ENCODE measurements at regions not wholly inside any gene's neighbourhood (a gene's known extent, or its start where the extent isn't known, plus 50 kb on each side); places are given as distances from the start of the nearest gene placed in this dataset.

DNA sequence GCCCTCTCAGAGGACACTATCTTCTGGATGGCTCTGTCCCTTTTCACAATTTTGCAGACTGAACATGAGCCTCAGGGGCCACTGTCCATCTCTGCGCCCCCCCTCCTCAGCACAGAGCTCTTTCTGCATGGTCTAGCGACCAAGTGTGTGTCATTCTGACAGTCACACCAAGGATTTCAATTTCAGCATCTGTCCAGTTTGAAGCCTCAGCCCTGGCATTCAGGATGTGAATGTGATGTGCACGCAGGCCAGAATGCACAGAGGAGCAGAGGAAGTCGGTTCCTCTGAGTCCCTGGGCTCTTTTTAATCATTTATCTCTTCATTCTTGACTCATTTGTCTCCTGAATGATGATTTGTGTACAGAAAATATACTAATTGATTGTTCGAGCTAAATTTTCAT lies 102.0 kb upstream of the PWP1 start (continued):
- TF ChIP-seq, protein P1, sequence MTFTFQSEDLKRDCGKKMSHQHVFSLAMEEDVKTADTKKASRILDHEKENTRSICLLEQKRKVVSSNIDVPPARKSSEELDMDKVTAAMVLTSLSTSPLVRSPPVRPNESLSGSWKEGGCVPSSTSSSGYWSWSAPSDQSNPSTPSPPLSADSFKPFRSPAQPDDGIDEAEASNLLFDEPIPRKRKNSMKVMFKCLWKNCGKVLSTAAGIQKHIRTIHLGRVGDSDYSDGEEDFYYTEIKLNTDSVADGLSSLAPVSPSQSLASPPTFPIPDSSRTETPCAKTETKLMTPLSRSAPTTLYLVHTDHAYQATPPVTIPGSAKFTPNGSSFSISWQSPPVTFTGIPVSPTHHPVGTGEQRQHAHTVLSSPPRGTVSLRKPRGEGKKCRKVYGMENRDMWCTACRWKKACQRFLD (CRISPR knock-in tag; IDR thresholded peaks at IDR 0.05; ENCODE audit: borderline replicate concordance), result no peak
- TF ChIP-seq ZNF138 (CRISPR knock-in tag; IDR thresholded peaks at IDR 0.05; ENCODE audit: low read depth), result no peak
- TF ChIP-seq, protein P2, sequence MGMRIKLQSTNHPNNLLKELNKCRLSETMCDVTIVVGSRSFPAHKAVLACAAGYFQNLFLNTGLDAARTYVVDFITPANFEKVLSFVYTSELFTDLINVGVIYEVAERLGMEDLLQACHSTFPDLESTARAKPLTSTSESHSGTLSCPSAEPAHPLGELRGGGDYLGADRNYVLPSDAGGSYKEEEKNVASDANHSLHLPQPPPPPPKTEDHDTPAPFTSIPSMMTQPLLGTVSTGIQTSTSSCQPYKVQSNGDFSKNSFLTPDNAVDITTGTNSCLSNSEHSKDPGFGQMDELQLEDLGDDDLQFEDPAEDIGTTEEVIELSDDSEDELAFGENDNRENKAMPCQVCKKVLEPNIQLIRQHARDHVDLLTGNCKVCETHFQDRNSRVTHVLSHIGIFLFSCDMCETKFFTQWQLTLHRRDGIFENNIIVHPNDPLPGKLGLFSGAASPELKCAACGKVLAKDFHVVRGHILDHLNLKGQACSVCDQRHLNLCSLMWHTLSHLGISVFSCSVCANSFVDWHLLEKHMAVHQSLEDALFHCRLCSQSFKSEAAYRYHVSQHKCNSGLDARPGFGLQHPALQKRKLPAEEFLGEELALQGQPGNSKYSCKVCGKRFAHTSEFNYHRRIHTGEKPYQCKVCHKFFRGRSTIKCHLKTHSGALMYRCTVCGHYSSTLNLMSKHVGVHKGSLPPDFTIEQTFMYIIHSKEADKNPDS (CRISPR knock-in tag; IDR thresholded peaks at IDR 0.05), result no peak
- no peak for TF ChIP-seq ZNF550 (CRISPR knock-in tag; IDR thresholded peaks at IDR 0.05; ENCODE audit: borderline replicate concordance)
- no peak for TF ChIP-seq GTF3A (CRISPR knock-in tag; conservative IDR thresholded peaks at IDR 0.05)
- TF ChIP-seq GZF1 (CRISPR knock-in tag; IDR thresholded peaks at IDR 0.05), result no peak

DNA sequence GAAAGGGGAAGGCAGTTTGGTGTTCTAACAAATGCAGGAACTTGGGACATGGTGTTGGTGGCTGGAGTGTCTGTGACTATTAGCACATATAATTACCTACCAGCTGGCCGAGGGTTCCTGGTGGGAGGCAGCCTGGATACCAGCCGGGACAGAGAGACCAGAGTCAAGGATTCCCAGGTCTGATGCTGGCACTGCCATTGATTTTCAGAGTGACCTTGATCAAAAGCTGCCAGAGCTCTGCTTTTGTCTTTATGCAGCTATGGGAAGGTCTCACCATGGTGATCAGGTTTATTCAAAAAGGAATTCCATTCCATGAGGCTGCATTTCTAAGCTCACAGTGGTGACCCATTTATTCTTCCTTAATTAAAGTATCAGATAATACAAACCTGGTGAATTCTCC lies 101.0 kb upstream of the PWP1 start:
- Histone ChIP-seq H3K9me3 (ENCODE audit: low read length) (peaks cover 5% of the 10 kb centered on the region; the same call in 1 of the 2 replicates), H3K4me2 (ENCODE audit: low read depth, low read length) (no peak overlapping the region), H4K20me1 (ENCODE audit: insufficient read depth, low read length) (no peaks in the 10 kb centered on the region), H3K36me3 (replicated peaks in 1 of 2; ENCODE audit: control insufficient read depth in 1 of 2, insufficient read depth in 2 of 2, low read length in 2 of 2) (no peaks in the 10 kb centered on the region; a peak in 1 of 5 replicates), H3K4me3 (replicated peaks in 1 of 3; ENCODE audit: insufficient read depth in 1 of 3, low read depth in 2 of 3, low read length in 3 of 3) (no peak overlapping the region), H3K4me1 (ENCODE audit: insufficient read depth, low read length) (no peaks in the 10 kb centered on the region), H3K9ac (ENCODE audit: insufficient read depth, low read depth, low read length) (no peak overlapping the region), H3K27ac (ENCODE audit: extremely low read length, insufficient read depth, low read length) (no peak overlapping the region), H2AFZ (ENCODE audit: low read length) (no peak overlapping the region), H3K27me3 (ENCODE audit: control insufficient read depth in 1 of 2, insufficient read depth in 2 of 2, low read length in 2 of 2) (no peaks in the 10 kb centered on the region), H3K79me2 (ENCODE audit: insufficient read depth, low read length) (no peaks in the 10 kb centered on the region)
- 65% methylated on average over 2 of the region's 2 CpGs for WGBS (ENCODE audit: low lambda C conversion rate)
- in situ Hi-C loops (cut with HindIII; ENCODE audit: extremely low pct_ligation_motif_present, low pct_unique_long_range_greater_than_20kb) (no loop called here), intact Hi-C loops (cut with micrococcal nuclease; ENCODE audit: unreplicated experiment) (no loop called here)
- no peak for ATAC-seq
- ChIA-PET CTCF (ENCODE audit: low intra/inter-chr PET ratio, low total read pairs) (no interaction called here), POLR2A (no interaction called here)
- no peak for DNase-seq (ENCODE audit: low spot score)
- no peak for FAIRE-seq
- BruUV-seq (replicated peaks), result no TSS peak
- TF ChIP-seq ZSCAN30 (CRISPR knock-in tag; IDR thresholded peaks at IDR 0.05) (no peak), TBP (CRISPR knock-in tag; IDR thresholded peaks at IDR 0.05) (no peak), POGZ (CRISPR knock-in tag; IDR thresholded peaks at IDR 0.05) (no peak), PHB2 (IDR thresholded peaks at IDR 0.05; ENCODE audit: partially characterized antibody) (no peak), ZNF547 (CRISPR knock-in tag; IDR thresholded peaks at IDR 0.05) (no peak), ZMYM3 (CRISPR knock-in tag; IDR thresholded peaks at IDR 0.05) (no peak), GFI1 (CRISPR knock-in tag; IDR thresholded peaks at IDR 0.05; ENCODE audit: borderline replicate concordance) (no peak)
